ENCODE measurements at regions not wholly inside any gene's neighbourhood (a gene's known extent, or its start where the extent isn't known, plus 50 kb on each side); places are given as distances from the start of the nearest gene placed in this dataset.

DNA sequence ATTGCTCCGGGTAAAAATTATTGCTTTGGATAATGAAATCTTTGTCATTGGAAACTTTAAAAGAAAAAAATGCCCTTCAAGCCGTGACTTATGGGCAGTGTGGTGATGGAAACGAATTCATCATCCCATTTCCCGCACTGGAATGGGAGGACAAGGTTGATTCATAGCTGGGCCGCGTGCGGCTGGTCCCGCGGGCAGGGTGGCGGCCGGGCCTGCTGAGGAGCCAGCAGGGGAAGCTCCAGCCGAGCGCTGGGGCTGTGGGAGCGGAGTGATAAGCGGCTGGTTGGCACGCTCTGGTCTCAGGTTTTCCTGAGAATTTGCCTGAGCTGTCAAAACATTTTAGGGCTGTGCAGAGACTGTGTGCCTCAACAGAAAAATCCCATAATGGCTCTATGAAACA lies 351.7 kb downstream of the CDC5L start (continued):
- TF ChIP-seq ZNF24 (tag by site-specific recombination; IDR thresholded peaks at IDR 0.05) (no peak), ZNF18 (tag by site-specific recombination; IDR thresholded peaks at IDR 0.05) (no peak), ZIC2 (tag by site-specific recombination; IDR thresholded peaks at IDR 0.05) (no peak), ZNF549 (tag by site-specific recombination; IDR thresholded peaks at IDR 0.05) (no peak)
- TF ChIP-seq, protein P1, sequence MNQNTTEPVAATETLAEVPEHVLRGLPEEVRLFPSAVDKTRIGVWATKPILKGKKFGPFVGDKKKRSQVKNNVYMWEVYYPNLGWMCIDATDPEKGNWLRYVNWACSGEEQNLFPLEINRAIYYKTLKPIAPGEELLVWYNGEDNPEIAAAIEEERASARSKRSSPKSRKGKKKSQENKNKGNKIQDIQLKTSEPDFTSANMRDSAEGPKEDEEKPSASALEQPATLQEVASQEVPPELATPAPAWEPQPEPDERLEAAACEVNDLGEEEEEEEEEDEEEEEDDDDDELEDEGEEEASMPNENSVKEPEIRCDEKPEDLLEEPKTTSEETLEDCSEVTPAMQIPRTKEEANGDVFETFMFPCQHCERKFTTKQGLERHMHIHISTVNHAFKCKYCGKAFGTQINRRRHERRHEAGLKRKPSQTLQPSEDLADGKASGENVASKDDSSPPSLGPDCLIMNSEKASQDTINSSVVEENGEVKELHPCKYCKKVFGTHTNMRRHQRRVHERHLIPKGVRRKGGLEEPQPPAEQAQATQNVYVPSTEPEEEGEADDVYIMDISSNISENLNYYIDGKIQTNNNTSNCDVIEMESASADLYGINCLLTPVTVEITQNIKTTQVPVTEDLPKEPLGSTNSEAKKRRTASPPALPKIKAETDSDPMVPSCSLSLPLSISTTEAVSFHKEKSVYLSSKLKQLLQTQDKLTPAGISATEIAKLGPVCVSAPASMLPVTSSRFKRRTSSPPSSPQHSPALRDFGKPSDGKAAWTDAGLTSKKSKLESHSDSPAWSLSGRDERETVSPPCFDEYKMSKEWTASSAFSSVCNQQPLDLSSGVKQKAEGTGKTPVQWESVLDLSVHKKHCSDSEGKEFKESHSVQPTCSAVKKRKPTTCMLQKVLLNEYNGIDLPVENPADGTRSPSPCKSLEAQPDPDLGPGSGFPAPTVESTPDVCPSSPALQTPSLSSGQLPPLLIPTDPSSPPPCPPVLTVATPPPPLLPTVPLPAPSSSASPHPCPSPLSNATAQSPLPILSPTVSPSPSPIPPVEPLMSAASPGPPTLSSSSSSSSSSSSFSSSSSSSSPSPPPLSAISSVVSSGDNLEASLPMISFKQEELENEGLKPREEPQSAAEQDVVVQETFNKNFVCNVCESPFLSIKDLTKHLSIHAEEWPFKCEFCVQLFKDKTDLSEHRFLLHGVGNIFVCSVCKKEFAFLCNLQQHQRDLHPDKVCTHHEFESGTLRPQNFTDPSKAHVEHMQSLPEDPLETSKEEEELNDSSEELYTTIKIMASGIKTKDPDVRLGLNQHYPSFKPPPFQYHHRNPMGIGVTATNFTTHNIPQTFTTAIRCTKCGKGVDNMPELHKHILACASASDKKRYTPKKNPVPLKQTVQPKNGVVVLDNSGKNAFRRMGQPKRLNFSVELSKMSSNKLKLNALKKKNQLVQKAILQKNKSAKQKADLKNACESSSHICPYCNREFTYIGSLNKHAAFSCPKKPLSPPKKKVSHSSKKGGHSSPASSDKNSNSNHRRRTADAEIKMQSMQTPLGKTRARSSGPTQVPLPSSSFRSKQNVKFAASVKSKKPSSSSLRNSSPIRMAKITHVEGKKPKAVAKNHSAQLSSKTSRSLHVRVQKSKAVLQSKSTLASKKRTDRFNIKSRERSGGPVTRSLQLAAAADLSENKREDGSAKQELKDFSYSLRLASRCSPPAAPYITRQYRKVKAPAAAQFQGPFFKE (tag by site-specific recombination; IDR thresholded peaks at IDR 0.05; ENCODE audit: borderline replicate concordance): no peak
- TF ChIP-seq, protein P2, sequence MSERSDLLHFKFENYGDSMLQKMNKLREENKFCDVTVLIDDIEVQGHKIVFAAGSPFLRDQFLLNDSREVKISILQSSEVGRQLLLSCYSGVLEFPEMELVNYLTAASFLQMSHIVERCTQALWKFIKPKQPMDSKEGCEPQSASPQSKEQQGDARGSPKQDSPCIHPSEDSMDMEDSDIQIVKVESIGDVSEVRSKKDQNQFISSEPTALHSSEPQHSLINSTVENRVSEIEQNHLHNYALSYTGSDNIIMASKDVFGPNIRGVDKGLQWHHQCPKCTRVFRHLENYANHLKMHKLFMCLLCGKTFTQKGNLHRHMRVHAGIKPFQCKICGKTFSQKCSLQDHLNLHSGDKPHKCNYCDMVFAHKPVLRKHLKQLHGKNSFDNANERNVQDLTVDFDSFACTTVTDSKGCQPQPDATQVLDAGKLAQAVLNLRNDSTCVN (tag by site-specific recombination; optimal IDR thresholded peaks at IDR 0.05): no peak

DNA sequence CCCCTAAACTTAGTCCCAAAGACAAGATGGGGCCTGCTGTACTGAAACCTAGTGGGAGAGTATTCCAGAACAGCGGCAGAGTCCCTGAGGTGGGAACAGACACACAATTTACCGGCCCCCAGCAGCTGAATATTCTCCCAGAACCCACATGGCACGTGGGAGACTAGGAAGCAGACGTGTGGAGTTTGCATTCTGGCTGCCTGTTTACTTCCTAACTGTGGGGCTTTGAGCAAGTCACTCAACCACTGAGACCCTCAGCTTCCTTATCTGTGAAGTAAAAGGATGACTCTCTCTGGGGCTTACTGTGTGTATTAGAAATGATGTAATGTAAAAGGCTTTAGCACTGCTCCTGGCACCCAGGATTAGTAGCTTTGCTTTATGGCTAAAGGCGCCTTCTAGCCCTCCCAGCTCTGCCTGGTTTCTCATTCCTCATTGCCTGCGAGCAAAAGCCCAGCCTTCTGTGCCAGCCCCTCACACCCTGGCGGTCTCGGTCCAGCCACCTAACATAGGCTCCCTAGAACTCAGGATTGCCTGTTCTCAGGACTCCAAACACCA lies 353.1 kb downstream of the CDC5L start:
- no peaks in the 10 kb centered on the region for H3K4me1 ChIP-seq (ENCODE audit: control insufficient read depth, insufficient read depth, low read length)
- no peak overlapping the region for H3K4me3 ChIP-seq (ENCODE audit: low read depth, low read length)
- ChIA-PET CTCF (interaction anchor here (0.6 to 1.3 kb wide), 3 partner anchors 10 to 85 kb away, joined by 3 to 6 read pairs (median 5); no protein-coding TSS in a partner anchor), POLR2A (no interaction called here)
- H3K9me3 ChIP-seq (ENCODE audit: control insufficient read depth, insufficient read depth, low read depth, low read length): no peaks in the 10 kb centered on the region
- no peak overlapping the region for H3K27ac ChIP-seq (ENCODE audit: extremely low read depth, low read depth, low read length)
- no peaks in the 10 kb centered on the region for H3K36me3 ChIP-seq (ENCODE audit: control insufficient read depth in 2 of 2, insufficient read depth in 1 of 2, low read length in 2 of 2)
- TF ChIP-seq ZNF133 (tag by site-specific recombination; IDR thresholded peaks at IDR 0.05) (no peak), ZNF214 (tag by site-specific recombination; IDR thresholded peaks at IDR 0.05; ENCODE audit: borderline replicate concordance) (no peak), GLIS2 (tag by site-specific recombination; IDR thresholded peaks at IDR 0.05) (no peak), MYNN (tag by site-specific recombination; IDR thresholded peaks at IDR 0.05; ENCODE audit: borderline replicate concordance) (no peak), ZNF785 (tag by site-specific recombination; IDR thresholded peaks at IDR 0.05) (no peak), OVOL3 (tag by site-specific recombination; IDR thresholded peaks at IDR 0.05) (no peak), PRDM6 (tag by site-specific recombination; IDR thresholded peaks at IDR 0.05) (no peak), ZNF558 (tag by site-specific recombination; IDR thresholded peaks at IDR 0.05) (no peak), SP3 (tag by site-specific recombination; IDR thresholded peaks at IDR 0.05) (no peak), ZNF18 (tag by site-specific recombination; IDR thresholded peaks at IDR 0.05) (no peak), ZNF629 (tag by site-specific recombination; IDR thresholded peaks at IDR 0.05) (no peak), ZNF426 (tag by site-specific recombination; IDR thresholded peaks at IDR 0.05) (no peak), ZNF521 (tag by site-specific recombination; IDR thresholded peaks at IDR 0.05) (no peak), ZNF488 (tag by site-specific recombination; IDR thresholded peaks at IDR 0.05) (no peak), HOXC10 (CRISPR knock-in tag; IDR thresholded peaks at IDR 0.05) (no peak), ZNF776 (tag by site-specific recombination; IDR thresholded peaks at IDR 0.05; ENCODE audit: borderline replicate concordance) (no peak), ZNF146 (tag by site-specific recombination; IDR thresholded peaks at IDR 0.05) (no peak), ZNF433 (tag by site-specific recombination; IDR thresholded peaks at IDR 0.05; ENCODE audit: low read depth) (no peak)
- TF ChIP-seq, protein P3, sequence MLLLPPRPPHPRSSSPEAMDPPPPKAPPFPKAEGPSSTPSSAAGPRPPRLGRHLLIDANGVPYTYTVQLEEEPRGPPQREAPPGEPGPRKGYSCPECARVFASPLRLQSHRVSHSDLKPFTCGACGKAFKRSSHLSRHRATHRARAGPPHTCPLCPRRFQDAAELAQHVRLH (tag by site-specific recombination; IDR thresholded peaks at IDR 0.05): no peak
